Ishikawa (cell line): ENCODE measurements at regions not wholly inside any gene's neighbourhood (a gene's known extent, or its start where the extent isn't known, plus 50 kb on each side); places are given as distances from the start of the nearest gene placed in this dataset.

Experiments
- CEBPB ChIP-seq: IDR thresholded peaks from 2 replicates; pipeline ENCODE4 v1.6.1; 2012
- CREB1 ChIP-seq: IDR thresholded peaks from 2 replicates; pipeline ENCODE4 v1.6.1; 2012; ENCODE audit warnings: low read depth
- EGR1 ChIP-seq: IDR thresholded peaks from 2 replicates; pipeline ENCODE4 v1.6.1; 2012
- EP300 ChIP-seq: IDR thresholded peaks from 2 replicates; pipeline ENCODE4 v1.6.1; 2012; ENCODE audit warnings: borderline replicate concordance
- FOXM1 ChIP-seq: IDR thresholded peaks from 2 replicates; pipeline ENCODE4 v1.6.1; 2012; ENCODE audit warnings: low read depth, borderline replicate concordance
- MAX ChIP-seq: IDR thresholded peaks from 2 replicates; pipeline ENCODE4 v1.6.1; 2012
- NFIC ChIP-seq: IDR thresholded peaks from 2 replicates; pipeline ENCODE4 v1.6.1; 2012
- RAD21 ChIP-seq: IDR thresholded peaks from 2 replicates; pipeline ENCODE4 v1.6.1; 2012; ENCODE audit warnings: low read depth
- TAF1 ChIP-seq: IDR thresholded peaks from 2 replicates; pipeline ENCODE4 v1.6.1; 2012; ENCODE audit warnings: low read depth, mild to moderate bottlenecking
- TCF12 ChIP-seq: IDR thresholded peaks from 2 replicates; pipeline ENCODE4 v1.6.1; 2012; ENCODE audit warnings: low read depth
- TEAD4 ChIP-seq: IDR thresholded peaks from 2 replicates; pipeline ENCODE4 v1.6.1; 2012
- USF1 ChIP-seq: IDR thresholded peaks from 2 replicates; pipeline ENCODE4 v1.6.1; 2012
- YY1 ChIP-seq: IDR thresholded peaks from 2 replicates; pipeline ENCODE4 v1.6.1; 2012; ENCODE audit warnings: low read depth
- ZBTB7A ChIP-seq: IDR thresholded peaks from 2 replicates; pipeline ENCODE4 v1.6.1; 2012; ENCODE audit warnings: low read depth
- TF ChIP-seq, protein P1 (sequence below): IDR thresholded peaks from 2 replicates; pipeline ENCODE4 v1.6.1; 2012; ENCODE audit warnings: low read depth, mild to moderate bottlenecking

DNA sequence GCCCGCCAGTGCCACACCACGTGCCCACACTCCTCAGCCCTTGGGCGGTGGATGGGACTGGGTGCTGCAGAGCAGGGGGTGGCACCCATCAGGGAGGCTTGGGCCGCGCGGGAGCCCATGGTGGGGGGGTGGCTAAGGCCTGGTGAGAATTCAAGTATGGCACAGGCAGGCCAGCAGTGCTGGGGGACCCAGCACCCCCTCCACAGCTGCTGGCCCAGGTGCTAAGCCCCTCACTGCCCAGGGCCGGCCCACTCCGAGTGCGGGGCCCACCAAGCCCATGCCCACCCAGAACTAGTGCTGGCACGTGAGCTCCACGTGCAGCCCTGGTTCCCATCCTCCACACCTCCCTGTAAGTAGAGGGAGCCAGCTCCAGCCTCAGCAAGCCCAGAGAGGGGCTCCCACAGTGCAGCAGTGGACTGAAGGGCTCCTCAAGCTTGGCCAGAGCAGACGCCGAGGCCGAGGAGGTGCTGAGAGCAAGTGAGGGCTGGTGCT lies 1091.1 kb upstream of the GJE1 start:
- TF ChIP-seq TEAD4 (no peak), EP300 (no peak), MAX (no peak), RAD21 (no peak), NFIC (no peak), EGR1 (no peak), YY1 (no peak)
- TF ChIP-seq, protein P1, sequence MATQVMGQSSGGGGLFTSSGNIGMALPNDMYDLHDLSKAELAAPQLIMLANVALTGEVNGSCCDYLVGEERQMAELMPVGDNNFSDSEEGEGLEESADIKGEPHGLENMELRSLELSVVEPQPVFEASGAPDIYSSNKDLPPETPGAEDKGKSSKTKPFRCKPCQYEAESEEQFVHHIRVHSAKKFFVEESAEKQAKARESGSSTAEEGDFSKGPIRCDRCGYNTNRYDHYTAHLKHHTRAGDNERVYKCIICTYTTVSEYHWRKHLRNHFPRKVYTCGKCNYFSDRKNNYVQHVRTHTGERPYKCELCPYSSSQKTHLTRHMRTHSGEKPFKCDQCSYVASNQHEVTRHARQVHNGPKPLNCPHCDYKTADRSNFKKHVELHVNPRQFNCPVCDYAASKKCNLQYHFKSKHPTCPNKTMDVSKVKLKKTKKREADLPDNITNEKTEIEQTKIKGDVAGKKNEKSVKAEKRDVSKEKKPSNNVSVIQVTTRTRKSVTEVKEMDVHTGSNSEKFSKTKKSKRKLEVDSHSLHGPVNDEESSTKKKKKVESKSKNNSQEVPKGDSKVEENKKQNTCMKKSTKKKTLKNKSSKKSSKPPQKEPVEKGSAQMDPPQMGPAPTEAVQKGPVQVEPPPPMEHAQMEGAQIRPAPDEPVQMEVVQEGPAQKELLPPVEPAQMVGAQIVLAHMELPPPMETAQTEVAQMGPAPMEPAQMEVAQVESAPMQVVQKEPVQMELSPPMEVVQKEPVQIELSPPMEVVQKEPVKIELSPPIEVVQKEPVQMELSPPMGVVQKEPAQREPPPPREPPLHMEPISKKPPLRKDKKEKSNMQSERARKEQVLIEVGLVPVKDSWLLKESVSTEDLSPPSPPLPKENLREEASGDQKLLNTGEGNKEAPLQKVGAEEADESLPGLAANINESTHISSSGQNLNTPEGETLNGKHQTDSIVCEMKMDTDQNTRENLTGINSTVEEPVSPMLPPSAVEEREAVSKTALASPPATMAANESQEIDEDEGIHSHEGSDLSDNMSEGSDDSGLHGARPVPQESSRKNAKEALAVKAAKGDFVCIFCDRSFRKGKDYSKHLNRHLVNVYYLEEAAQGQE = no peak

- TF ChIP-seq FOXM1 = no peak
- no peak for TF ChIP-seq MAX
- no peak for TF ChIP-seq TCF12
- TF ChIP-seq TEAD4 = no peak
- TF ChIP-seq TAF1 = no peak
These were observed 1097.2 kb upstream of the GJE1 start for GRCh38 chr6:141035312-141036200.

DNA sequence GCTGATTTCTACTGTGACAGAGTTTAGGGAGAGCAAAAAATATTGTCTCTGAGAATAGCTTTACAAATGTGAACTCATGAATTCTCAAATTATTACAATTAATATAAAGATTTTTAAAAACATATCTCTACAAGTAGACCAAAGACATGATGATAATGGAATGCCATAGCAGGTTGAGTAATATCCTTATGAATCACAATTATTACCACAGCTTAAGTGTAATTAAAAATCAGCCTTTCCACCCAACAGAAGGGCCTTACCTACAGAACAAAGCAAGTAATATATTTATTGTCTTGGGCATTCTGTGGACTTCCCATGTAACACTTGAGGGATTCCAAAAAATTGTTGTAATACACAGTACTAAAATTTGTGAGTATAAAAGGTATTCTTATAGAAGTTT lies 1099.6 kb upstream of the GJE1 start:
- TF ChIP-seq, protein P1 = no peak
- TF ChIP-seq FOXM1 = no peak

DNA sequence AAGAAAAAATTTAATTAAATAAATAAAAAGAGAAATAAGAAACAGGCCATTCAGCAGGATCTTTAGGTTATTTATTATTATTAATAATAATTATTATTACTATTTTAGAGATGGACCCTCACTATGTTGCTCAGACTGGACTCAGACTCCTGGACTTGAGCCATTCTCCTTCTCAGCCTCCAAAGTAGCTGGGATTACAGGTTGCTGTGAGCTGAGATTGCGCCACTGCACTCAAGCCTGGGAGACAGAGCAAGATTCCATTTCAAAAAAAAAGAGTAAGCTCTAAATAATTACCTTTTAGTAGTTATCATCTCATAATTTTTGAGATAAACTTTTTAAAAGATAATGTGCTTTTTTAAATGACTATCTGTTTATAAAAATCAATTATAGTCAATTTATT lies 1102.8 kb upstream of the GJE1 start:
- no peak for TF ChIP-seq EP300
- no peak for TF ChIP-seq USF1
- TF ChIP-seq EGR1 = no peak
- no peak for TF ChIP-seq TAF1
- TF ChIP-seq YY1 = no peak
- TF ChIP-seq ZBTB7A = no peak

DNA sequence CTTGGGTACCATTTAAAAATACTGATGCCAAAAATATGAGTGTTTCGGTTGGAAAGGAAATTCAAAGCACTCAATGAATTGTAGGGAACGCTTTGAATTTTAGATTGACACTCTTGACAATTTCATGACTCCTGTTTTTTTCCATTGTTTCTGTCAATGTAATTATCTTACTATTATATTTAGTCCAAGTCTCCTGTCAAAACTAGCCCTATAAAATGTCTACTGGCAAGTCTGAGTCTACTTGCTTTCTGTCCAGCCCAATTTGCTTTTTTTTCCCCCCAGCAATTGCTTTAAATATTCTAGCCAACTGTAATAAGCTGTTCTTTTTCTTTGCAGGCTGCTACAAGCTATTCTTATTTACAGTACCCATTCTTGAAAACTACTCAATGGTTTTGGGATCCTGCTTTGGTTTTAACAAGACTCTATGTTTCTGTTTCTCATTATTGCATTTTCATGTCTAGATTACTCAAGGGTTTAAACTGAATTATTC lies 1103.9 kb upstream of the GJE1 start:
- no peak for TF ChIP-seq CREB1
- TF ChIP-seq RAD21 = no peak
- no peak for TF ChIP-seq EGR1
- no peak for TF ChIP-seq NFIC
- no peak for TF ChIP-seq ZBTB7A
- TF ChIP-seq TEAD4 = no peak
- no peak for TF ChIP-seq TCF12
- TF ChIP-seq, protein P1 = no peak
- TF ChIP-seq EP300 = no peak
- TF ChIP-seq FOXM1 = no peak
- TF ChIP-seq CEBPB = no peak
- TF ChIP-seq TAF1 = no peak
- no peak for TF ChIP-seq USF1
- TF ChIP-seq MAX = no peak
